GM04503 (cell line): ENCODE measurements at regions not wholly inside any gene's neighbourhood (a gene's known extent, or its start where the extent isn't known, plus 50 kb on each side); places are given as distances from the start of the nearest gene placed in this dataset.
A peak's percentile ranks its signal among the peaks of the same experiment; 100 is the strongest.

Experiments
- DNase-seq: peaks from one replicate; pipeline ENCODE4 v3.0.0-alpha.2; 2012; ENCODE audit warnings: low read depth

DNA sequence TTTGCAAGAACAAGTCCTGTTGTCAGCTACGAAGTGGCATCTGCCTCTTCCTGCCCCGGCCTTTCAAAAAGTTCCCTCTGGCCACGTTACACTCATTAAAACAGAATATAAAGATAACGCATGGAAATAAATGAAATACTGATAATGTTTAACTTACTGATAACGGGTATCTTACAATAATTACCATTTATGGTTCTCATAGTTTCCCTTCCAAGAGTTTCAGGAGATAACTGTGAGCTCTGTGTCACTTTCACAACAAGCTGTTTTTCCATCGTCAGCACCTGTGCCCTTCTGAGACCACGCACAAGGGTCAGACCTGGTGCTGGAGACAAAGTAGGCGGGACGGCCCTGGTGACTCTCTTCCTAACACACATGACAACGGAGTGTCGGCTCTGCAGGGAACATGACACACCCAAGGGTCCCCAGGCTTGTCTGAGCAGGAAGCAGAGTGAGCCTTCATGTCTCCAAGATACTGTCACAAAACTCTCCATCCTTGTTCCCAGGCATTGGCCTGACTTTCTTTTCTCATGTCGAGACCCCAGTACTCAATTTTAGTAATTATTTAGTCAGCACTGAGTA, 86.2 kb upstream of the THBS2 start:
- DNase-seq = no peak

DNA sequence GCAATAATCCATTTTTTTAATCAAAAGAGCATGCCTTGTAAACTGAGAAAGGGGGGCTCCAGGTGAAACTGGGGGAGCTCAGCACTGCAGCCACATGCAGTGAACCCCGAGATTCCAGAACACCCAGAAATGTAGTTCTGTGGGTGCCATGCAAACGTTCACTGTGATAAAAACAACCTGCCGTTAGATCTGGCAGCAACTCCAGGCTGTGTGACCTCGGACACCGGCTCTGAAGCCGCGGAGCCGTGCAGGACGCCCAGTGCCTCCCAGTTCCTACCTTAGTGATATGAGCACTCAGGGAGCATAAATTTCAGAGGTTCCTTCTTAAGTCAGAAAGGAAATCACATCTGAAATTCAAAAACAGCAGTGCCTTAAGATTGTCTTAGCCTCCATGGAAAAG, 85.4 kb upstream of the THBS2 start:
- DNase-seq = no peak

DNA sequence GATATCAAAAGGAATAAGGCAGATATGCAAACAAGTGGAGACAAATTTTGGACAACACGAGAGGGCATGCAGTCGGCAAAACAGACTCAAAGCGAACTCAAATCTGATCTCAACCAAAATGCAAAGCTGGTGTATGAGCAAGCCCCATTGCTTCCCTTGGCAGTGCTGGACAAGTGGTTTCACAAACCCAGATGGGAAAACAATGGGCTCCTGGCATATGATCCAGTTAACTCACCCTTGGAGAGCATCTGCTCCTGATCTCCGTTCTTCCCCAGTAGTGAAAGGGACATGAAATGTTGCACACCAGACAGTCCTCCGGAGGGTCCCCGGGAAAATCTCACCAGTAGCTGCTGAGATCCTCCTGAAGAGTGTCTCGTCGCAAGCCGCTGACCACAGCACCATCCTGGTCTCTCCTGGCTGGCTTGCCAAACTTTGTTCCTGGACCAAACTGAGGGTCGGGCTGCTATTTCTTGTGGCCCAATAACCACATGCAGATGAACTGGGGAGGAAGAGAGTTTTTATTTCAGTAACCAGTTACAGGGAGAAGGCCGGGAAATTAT, 84.3 kb upstream of the THBS2 start:
- peak; percentile 37 for DNase-seq

GRCh38 chr6:169335301-169335700, 81.7 kb upstream of the THBS2 start:
- no peak for DNase-seq

DNA sequence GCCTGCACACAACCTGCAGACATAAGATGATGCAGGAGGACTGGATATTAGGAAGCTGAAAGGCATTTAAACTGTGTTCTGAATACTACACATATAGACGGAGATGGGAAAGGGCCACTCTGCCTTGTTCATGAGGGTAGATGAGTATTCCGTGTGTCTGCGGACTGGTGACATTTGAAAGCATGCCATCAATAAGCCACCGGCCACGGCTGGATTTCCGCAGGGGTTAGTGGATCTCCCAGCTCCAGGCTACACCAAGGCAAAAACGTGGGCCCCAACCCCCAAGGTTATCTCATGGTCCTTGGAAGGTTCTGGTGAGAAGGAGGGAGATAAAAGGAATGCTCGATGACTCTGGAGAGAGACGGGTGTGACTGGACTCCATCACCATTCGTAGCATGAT, 78.6 kb upstream of the THBS2 start:
- DNase-seq = no peak

GRCh38 chr6:169328112-169328801, 74.6 kb upstream of the THBS2 start:
- DNase-seq = peak; percentile 32

DNA sequence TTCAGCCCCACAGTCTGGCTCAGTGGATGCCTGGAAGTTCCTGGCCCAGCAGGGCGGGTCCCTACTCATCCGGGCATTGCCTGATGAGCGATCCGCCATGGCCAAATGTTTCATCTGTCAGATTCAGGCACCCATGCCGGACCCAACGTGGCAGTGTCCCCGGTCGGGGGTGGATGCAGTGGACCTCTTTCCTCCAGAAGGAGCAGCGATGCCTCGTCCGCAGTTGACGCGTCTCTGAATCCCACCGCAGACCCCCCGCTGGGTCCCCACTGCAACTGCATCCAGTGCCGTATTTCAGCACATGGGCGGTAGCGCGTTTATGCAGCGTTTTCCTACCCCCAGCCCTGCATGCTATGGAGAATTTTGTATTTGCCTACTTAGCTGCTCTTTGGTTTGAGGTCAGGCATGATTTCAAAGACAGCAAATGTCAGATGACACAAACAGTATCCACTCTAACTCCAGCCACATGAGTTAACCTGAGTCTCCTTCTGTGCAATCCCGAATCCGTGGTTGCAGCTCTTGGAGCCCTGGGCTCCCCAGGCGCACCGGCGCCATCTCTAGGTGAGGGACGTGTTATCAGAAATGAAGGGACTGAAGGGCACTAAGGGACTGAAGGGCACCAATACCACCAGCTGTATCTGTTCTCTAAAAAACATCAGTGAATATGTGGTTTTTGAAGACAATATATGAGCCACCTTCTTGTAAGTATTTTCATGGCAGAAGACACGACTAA, 72.6 kb upstream of the THBS2 start:
- DNase-seq = no peak

DNA sequence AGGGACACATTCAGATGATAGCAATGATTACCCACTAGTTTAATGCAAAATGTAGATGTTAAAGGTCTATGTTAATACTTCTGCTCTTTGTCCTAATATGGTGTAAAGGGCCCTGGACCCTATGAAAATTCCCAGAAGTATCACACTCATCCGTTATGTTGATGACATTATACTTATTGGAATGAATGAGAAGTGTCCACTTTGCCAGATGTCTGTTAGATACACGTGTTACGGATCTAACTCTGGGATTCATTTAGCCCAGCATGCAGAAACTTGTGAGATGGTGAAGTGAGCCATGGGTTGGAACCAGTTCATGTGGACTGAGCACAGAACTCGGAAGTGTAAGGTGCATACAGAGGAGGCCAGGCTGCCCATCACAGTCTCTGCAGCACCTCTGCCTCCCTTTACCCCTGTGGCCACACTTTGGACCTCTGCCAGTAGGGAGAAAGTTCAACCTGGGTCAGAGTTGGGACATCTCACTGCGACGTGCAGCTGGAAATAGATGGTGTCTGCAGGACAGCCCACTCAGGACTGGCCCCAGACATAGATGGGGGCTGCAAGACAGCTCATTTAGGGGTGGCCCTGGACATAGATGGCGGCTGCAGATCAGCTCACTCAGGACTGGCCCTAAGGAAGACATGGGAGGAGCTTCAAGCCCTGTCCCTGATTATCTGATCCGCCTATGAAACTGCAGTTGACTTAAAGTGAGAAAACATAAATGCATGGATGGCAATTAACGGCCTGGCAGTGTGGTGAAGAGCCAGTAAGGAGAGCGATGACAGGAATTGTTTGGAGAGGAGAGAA, 71.2 kb upstream of the THBS2 start:
- no peak for DNase-seq

GRCh38 chr6:169324086-169324485, 70.4 kb upstream of the THBS2 start:
- no peak for DNase-seq

DNA sequence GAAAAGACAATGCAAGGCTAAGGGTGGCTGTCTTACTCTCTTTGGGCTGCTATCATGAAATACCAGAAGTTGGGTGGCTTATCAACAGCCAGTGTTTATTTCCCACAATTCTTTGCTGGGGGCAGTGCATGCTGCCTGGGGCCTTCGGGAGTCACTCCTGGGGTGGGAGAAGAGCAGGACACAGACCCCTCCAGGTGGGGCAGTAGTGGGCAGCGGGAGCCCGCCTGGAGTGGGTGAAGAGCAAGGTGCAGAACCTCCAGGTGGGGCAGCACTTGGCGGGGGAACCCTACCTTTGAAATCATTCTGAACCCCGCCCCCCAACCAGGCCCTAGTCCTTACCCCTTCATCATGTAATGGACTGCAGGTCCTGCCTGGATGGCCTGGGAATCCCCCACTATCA, 69.6 kb upstream of the THBS2 start:
- no peak for DNase-seq

- no peak for DNase-seq
These were observed 67.9 kb upstream of the THBS2 start for GRCh38 chr6:169321546-169321945.

DNA sequence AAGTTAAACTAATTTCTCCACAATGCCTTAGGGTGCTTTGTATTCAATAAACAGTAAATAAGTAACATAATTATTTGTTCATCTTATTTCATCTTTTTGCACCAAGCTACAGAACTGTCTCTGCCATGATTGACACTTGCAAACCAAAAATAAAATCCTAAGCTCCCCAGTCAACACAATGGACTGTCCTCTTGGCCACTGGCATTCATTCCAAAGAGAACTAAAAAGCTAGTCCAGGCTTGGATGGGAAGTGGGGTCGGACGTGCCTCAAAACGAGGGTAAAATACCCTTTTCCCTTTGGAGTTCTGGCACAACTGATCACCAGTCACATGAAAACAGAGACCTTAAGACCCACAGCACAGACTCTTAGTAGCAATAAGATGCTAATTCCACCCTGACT, 66.4 kb upstream of the THBS2 start:
- no peak for DNase-seq

GRCh38 chr6:169317441-169318202, 64.0 kb upstream of the THBS2 start:
- DNase-seq = no peak

DNA sequence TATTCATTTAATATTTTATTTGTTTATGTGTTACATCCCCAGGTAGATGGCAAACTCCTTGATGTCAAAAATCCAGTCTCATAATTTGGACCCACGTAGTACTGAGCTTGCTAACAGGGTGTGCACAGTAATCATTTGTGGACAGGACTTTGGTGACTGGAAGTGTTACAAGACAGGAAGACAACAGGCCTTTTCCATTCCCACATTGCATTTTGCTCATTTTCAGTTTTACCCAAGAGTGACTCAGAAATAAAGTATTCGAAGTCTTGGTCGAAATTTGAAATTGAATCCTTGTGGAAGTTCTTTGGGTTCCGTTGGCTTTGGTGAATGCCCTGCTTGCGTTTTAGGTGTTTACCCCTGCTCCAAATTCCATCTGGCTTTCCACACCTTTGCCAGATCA, 63.0 kb upstream of the THBS2 start:
- DNase-seq = no peak

GRCh38 chr6:169315830-169316614, 62.4 kb upstream of the THBS2 start:
- no peak for DNase-seq

DNA sequence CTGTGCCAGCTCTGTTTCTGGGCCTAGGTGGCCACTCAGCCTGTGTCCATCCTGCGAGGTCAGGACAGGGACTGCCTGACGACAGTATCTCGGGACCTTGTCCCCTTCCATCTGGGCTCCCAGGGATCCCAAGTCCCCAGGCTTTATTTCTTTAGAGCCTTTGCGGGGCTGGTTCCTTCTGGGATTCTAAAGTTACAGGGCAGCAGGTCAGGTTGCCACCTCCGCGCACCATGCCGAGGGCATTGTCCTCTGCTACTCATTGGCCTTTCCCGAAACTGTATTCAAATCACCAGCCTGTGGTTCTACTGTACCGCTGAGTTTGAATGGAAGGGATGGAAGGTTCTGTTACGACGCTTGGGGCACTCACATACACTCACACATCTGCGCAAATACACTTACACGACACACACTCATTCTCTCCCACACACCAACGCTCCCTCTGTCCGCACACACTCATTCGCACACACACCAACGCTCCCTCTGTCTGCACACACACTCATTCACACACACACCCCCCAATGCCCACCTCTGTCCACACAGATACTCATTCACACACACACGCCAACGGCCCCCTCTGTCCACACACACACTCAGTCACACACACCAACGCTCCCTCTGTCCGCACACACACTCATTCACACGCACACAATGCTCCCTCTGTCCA, 59.8 kb upstream of the THBS2 start:
- no peak for DNase-seq

GRCh38 chr6:169312658-169313346, 59.2 kb upstream of the THBS2 start:
- no peak for DNase-seq

GRCh38 chr6:169310983-169311382, 57.3 kb upstream of the THBS2 start:
- DNase-seq = no peak
